ENCODE measurements at regions not wholly inside any gene's neighbourhood (a gene's known extent, or its start where the extent isn't known, plus 50 kb on each side); places are given as distances from the start of the nearest gene placed in this dataset.

- DNase-seq (ENCODE audit: low read depth in 2 of 2) = no peak
Measured at GRCh38 chr5:17891881-17892280, 257.6 kb downstream of the TAF11L14 start.

GRCh38 chr5:17893026-17893635 is 258.9 kb downstream of the TAF11L14 start:
- DNase-seq (ENCODE audit: low read depth in 2 of 2) = no peak

- DNase-seq (ENCODE audit: low read depth in 2 of 2) = no peak
Measured at GRCh38 chr5:17895288-17896033, 261.2 kb downstream of the TAF11L14 start.

- no peak for DNase-seq (ENCODE audit: low read depth in 2 of 2)
Measured at GRCh38 chr5:17896605-17897004, 262.3 kb downstream of the TAF11L14 start.

GRCh38 chr5:17897776-17898175 is 263.5 kb downstream of the TAF11L14 start:
- DNase-seq (ENCODE audit: low read depth in 2 of 2) = no peak

- no peak for DNase-seq (ENCODE audit: low read depth in 2 of 2)
Measured at GRCh38 chr5:17898766-17899165, 264.5 kb downstream of the TAF11L14 start.

- no peak for DNase-seq (ENCODE audit: low read depth in 2 of 2)
Measured at GRCh38 chr5:17907094-17907493, 272.8 kb downstream of the TAF11L14 start.

GRCh38 chr5:17910318-17910717 is 276.1 kb downstream of the TAF11L14 start:
- DNase-seq (ENCODE audit: low read depth in 2 of 2) = no peak

- no peak for DNase-seq (ENCODE audit: low read depth in 2 of 2)
Measured at GRCh38 chr5:17912794-17913193, 278.5 kb downstream of the TAF11L14 start.

GRCh38 chr5:17916446-17916845 is 282.2 kb downstream of the TAF11L14 start:
- DNase-seq (ENCODE audit: low read depth in 2 of 2) = no peak

GRCh38 chr5:17917465-17917864 is 283.2 kb downstream of the TAF11L14 start:
- DNase-seq (ENCODE audit: low read depth in 2 of 2) = no peak

GRCh38 chr5:17918373-17919104 is 284.3 kb downstream of the TAF11L14 start:
- no peak for DNase-seq (ENCODE audit: low read depth in 2 of 2)

GRCh38 chr5:17925276-17925675 is 291.0 kb downstream of the TAF11L14 start:
- DNase-seq (ENCODE audit: low read depth in 2 of 2) = no peak

- DNase-seq (ENCODE audit: low read depth in 2 of 2) = no peak
Measured at GRCh38 chr5:17928581-17928981, 294.3 kb downstream of the TAF11L14 start.

- DNase-seq (ENCODE audit: low read depth in 2 of 2) = no peak
Measured at GRCh38 chr5:17929171-17929570, 294.9 kb downstream of the TAF11L14 start.

- no peak for DNase-seq (ENCODE audit: low read depth in 2 of 2)
Measured at GRCh38 chr5:17930346-17930745, 296.1 kb downstream of the TAF11L14 start.

GRCh38 chr5:17944046-17944445 is 309.8 kb downstream of the TAF11L14 start:
- DNase-seq (ENCODE audit: low read depth in 2 of 2) = no peak

GRCh38 chr5:17947029-17947428 is 312.8 kb downstream of the TAF11L14 start:
- DNase-seq (ENCODE audit: low read depth in 2 of 2) = no peak

- DNase-seq (ENCODE audit: low read depth in 2 of 2) = no peak
Measured at GRCh38 chr5:17951392-17952169, 317.3 kb downstream of the TAF11L14 start.

- DNase-seq (ENCODE audit: low read depth in 2 of 2) = no peak
Measured at GRCh38 chr5:17952231-17952630, 318.0 kb downstream of the TAF11L14 start.

- DNase-seq (ENCODE audit: low read depth in 2 of 2) = no peak
Measured at GRCh38 chr5:17964067-17964466, 329.8 kb downstream of the TAF11L14 start.
